H9 (cell line): ENCODE measurements at regions not wholly inside any gene's neighbourhood (a gene's known extent, or its start where the extent isn't known, plus 50 kb on each side); places are given as distances from the start of the nearest gene placed in this dataset.

Source experiments
- DNase-seq: peaks from one replicate; pipeline ENCODE4 v3.0.0-alpha.2; 2017
- H2AFZ ChIP-seq: one replicate; pipeline ENCODE4 v1.6.1; 2013; ENCODE audit warnings: mild to moderate bottlenecking, low read length, control low read depth, moderate library complexity
- H2AK5ac ChIP-seq: 2 replicates; pipeline ENCODE4 v1.6.1; 2013; ENCODE audit warnings: low read length, control low read depth, mixed read lengths; ENCODE audit not compliant: insufficient read length
- H2BK120ac ChIP-seq: one replicate; pipeline ENCODE4 v1.6.1; 2013; ENCODE audit warnings: low read depth, mild to moderate bottlenecking, low read length, control low read depth, inconsistent platforms; ENCODE audit not compliant: poor library complexity, severe bottlenecking
- H2BK12ac ChIP-seq: 2 replicates; pipeline ENCODE4 v1.6.1; 2013; ENCODE audit warnings: low read length, control low read depth, mixed read lengths, low read depth; ENCODE audit not compliant: insufficient read length
- H2BK15ac ChIP-seq: 2 replicates; pipeline ENCODE4 v1.6.1; 2013; ENCODE audit warnings: low read depth, low read length, control low read depth
- H2BK20ac ChIP-seq: one replicate; pipeline ENCODE4 v1.6.1; 2013; ENCODE audit warnings: low read depth, mild to moderate bottlenecking, low read length, control low read depth, inconsistent platforms; ENCODE audit not compliant: poor library complexity, severe bottlenecking
- H2BK5ac ChIP-seq: 2 replicates; pipeline ENCODE4 v1.6.1; 2013; ENCODE audit warnings: low read length, control low read depth, mixed read lengths; ENCODE audit not compliant: insufficient read length
- H3K14ac ChIP-seq: 2 replicates; pipeline ENCODE4 v1.6.1; 2013; ENCODE audit warnings: low read length, control low read depth; ENCODE audit not compliant: insufficient read depth
- H3K18ac ChIP-seq: 2 replicates; pipeline ENCODE4 v1.6.1; 2013; ENCODE audit warnings: low read depth, mild to moderate bottlenecking, mixed read lengths, low read length, control low read depth; ENCODE audit not compliant: insufficient read length
- H3K23ac ChIP-seq: 2 replicates; pipeline ENCODE4 v1.6.1; 2013; ENCODE audit warnings: low read length, control low read depth, mixed read lengths, low read depth; ENCODE audit not compliant: insufficient read length
- H3K23me2 ChIP-seq: 2 replicates; pipeline ENCODE4 v1.6.1; 2013; ENCODE audit warnings: low read depth, mild to moderate bottlenecking, mixed read lengths, low read length, control low read depth; ENCODE audit not compliant: insufficient read length, poor library complexity, severe bottlenecking
- H3K27ac ChIP-seq: 2 replicates; pipeline ENCODE4 v1.5.1; 2013; ENCODE audit warnings: low read length, control low read depth, mixed read lengths, low read depth; ENCODE audit not compliant: insufficient read length
- H3K27me3 ChIP-seq: 2 replicates; pipeline ENCODE4 v1.6.1; 2013; ENCODE audit warnings: low read length, control low read depth, inconsistent platforms; ENCODE audit not compliant: insufficient read depth
- H3K4ac ChIP-seq: 2 replicates; pipeline ENCODE4 v1.6.1; 2013; ENCODE audit warnings: low read depth, mild to moderate bottlenecking, control low read depth, inconsistent platforms, low read length, moderate library complexity
- H3K4me1 ChIP-seq: 2 replicates; pipeline ENCODE4 v1.6.1; 2013; ENCODE audit warnings: low read length, control low read depth, inconsistent platforms; ENCODE audit not compliant: insufficient read depth
- H3K4me2 ChIP-seq: 2 replicates; pipeline ENCODE4 v1.6.1; 2013; ENCODE audit warnings: low read length, control low read depth, mixed read lengths; ENCODE audit not compliant: insufficient read length, insufficient read depth
- H3K56ac ChIP-seq: 2 replicates; pipeline ENCODE4 v1.6.1; 2013; ENCODE audit warnings: low read depth, mild to moderate bottlenecking, mixed read lengths, low read length, control low read depth; ENCODE audit not compliant: insufficient read length
- H3K79me1 ChIP-seq: 2 replicates; pipeline ENCODE4 v1.6.1; 2013; ENCODE audit warnings: low read depth, mild to moderate bottlenecking, moderate library complexity, low read length, control low read depth, inconsistent platforms; ENCODE audit not compliant: insufficient read depth, poor library complexity, severe bottlenecking
- H3K79me2 ChIP-seq: 2 replicates; pipeline ENCODE4 v1.6.1; 2013; ENCODE audit warnings: low read length, control low read depth, inconsistent platforms; ENCODE audit not compliant: insufficient read depth
- H3K9ac ChIP-seq: 2 replicates; pipeline ENCODE4 v1.6.1; 2013; ENCODE audit warnings: low read length, control low read depth, mixed read lengths; ENCODE audit not compliant: insufficient read length; ENCODE audit errors: extremely low read depth
- H3K9me3 ChIP-seq: one replicate; pipeline ENCODE4 v1.6.1; 2013; ENCODE audit warnings: low read depth, low read length, inconsistent platforms; ENCODE audit not compliant: control insufficient read depth
- H3T11ph ChIP-seq: one replicate; pipeline ENCODE4 v1.6.1; 2013; ENCODE audit warnings: mild to moderate bottlenecking, low read length, control low read depth, inconsistent platforms
- H4K20me1 ChIP-seq: one replicate; pipeline ENCODE4 v1.6.1; 2013; ENCODE audit not compliant: control insufficient read depth, insufficient read length, insufficient read depth
- H4K5ac ChIP-seq: 2 replicates; pipeline ENCODE4 v1.6.1; 2013; ENCODE audit warnings: low read depth, mild to moderate bottlenecking, mixed read lengths, low read length, control low read depth; ENCODE audit not compliant: insufficient read length
- H4K8ac ChIP-seq: replicated peaks from 2 replicates; pipeline ENCODE4 v1.6.1; 2013; ENCODE audit warnings: low read length, control low read depth, mixed read lengths, low read depth; ENCODE audit not compliant: insufficient read length
- H4K91ac ChIP-seq: 2 replicates; pipeline ENCODE4 v1.6.1; 2013; ENCODE audit warnings: low read depth, mild to moderate bottlenecking, moderate library complexity, mixed read lengths, low read length, control low read depth; ENCODE audit not compliant: insufficient read length
- H3K27ac Mint-ChIP-seq, 3 experiments: 2 replicates in 2 of 3; 3 replicates in 1 of 3; pipeline ENCODE4 v1.8.0; 2020 to 2021; ENCODE audit warnings: mixed read lengths in 3 of 3, mild to moderate bottlenecking in 1 of 3, moderate library complexity in 1 of 3
- H3K27me3 Mint-ChIP-seq: 2 replicates; pipeline ENCODE4 v1.8.0; 2021; ENCODE audit warnings: low read depth, mild to moderate bottlenecking, moderate library complexity, mixed read lengths
- H3K36me3 Mint-ChIP-seq, 3 experiments: 2 replicates in 2 of 3; 3 replicates in 1 of 3; pipeline ENCODE4 v1.8.0; 2020 to 2021; ENCODE audit warnings: low read depth in 3 of 3, mixed read lengths in 3 of 3; ENCODE audit not compliant: insufficient read depth in 1 of 3
- H3K4me1 Mint-ChIP-seq, 2 experiments: 2 replicates each; pipeline ENCODE4 v1.8.0; 2020; ENCODE audit warnings: mixed read lengths in 2 of 2
- H3K4me3 Mint-ChIP-seq, 2 experiments: 2 replicates in 1 of 2; 3 replicates in 1 of 2; pipeline ENCODE4 v1.8.0; 2020 to 2021; ENCODE audit warnings: mild to moderate bottlenecking in 2 of 2, mixed read lengths in 2 of 2, moderate library complexity in 1 of 2
- H3K9me3 Mint-ChIP-seq, 2 experiments: 2 replicates in 1 of 2; 3 replicates in 1 of 2; pipeline ENCODE4 v1.8.0; 2020; ENCODE audit warnings: mild to moderate bottlenecking in 2 of 2, mixed read lengths in 2 of 2, moderate library complexity in 1 of 2
- TF ChIP-seq, protein P1 (sequence below): fragments of 200-600 bp; sonication (generic); conservative IDR thresholded peaks from 3 replicates; pipeline ENCODE4 v1.8.0; 2021; ENCODE audit warnings: antibody characterized with exemption, mild to moderate bottlenecking

DNA sequence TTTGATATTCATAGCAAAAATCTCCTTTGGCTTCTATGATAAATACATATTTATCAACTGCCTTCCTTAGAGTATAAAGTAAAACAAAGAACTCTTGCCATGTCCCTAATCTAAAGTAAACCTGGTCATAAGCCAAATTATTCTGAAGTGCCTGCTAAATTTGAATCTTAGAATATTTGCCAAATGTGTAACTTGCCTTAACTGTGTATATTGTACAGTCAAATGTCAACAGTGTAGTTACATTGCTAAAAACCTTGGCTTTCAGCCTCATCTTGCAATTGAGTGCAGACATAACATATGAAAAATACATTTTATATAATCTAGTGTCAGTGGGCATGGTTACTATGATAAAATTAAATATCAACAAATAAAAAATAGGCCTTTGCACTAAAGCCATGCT is 583.4 kb upstream of the ADAMTS5 start:
- no peak overlapping the region for H3K9ac ChIP-seq
- H2BK12ac ChIP-seq, result no peak overlapping the region
- H3K4me1 Mint-ChIP-seq, result no peaks in the 10 kb centered on the region
- H3K79me1 ChIP-seq, result no peaks in the 10 kb centered on the region
- no peak overlapping the region for H3K4me3 Mint-ChIP-seq
- H3K27me3 Mint-ChIP-seq, result no peaks in the 10 kb centered on the region
- no peaks in the 10 kb centered on the region for H3K9me3 ChIP-seq
- no peak overlapping the region for H2BK15ac ChIP-seq
- no peak for DNase-seq
- no peak overlapping the region for H3K14ac ChIP-seq
- H4K91ac ChIP-seq, result no peak overlapping the region
- no peak overlapping the region for H2AFZ ChIP-seq
- H3K9me3 Mint-ChIP-seq, result peaks cover 20 to 21% of the 10 kb centered on the region in 2 experiments
- no peak overlapping the region for H2BK5ac ChIP-seq
- no peak overlapping the region for H2BK20ac ChIP-seq
- H3K23me2 ChIP-seq, result no peaks in the 10 kb centered on the region
- no peak overlapping the region for H3K23ac ChIP-seq
- TF ChIP-seq, protein P1, sequence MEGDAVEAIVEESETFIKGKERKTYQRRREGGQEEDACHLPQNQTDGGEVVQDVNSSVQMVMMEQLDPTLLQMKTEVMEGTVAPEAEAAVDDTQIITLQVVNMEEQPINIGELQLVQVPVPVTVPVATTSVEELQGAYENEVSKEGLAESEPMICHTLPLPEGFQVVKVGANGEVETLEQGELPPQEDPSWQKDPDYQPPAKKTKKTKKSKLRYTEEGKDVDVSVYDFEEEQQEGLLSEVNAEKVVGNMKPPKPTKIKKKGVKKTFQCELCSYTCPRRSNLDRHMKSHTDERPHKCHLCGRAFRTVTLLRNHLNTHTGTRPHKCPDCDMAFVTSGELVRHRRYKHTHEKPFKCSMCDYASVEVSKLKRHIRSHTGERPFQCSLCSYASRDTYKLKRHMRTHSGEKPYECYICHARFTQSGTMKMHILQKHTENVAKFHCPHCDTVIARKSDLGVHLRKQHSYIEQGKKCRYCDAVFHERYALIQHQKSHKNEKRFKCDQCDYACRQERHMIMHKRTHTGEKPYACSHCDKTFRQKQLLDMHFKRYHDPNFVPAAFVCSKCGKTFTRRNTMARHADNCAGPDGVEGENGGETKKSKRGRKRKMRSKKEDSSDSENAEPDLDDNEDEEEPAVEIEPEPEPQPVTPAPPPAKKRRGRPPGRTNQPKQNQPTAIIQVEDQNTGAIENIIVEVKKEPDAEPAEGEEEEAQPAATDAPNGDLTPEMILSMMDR, result no peak
- H3T11ph ChIP-seq, result no peak overlapping the region
- no peak overlapping the region for H4K8ac ChIP-seq
- H3K4me2 ChIP-seq, result no peak overlapping the region
- H3K4ac ChIP-seq, result no peak overlapping the region
- H2BK120ac ChIP-seq, result no peak overlapping the region
- no peaks in the 10 kb centered on the region for H4K20me1 ChIP-seq
- H3K18ac ChIP-seq, result no peak overlapping the region
- H3K4me1 ChIP-seq, result no peaks in the 10 kb centered on the region
- H3K27ac ChIP-seq, result no peak overlapping the region
- peaks cover 17 to 23% (median 17%) of the 10 kb centered on the region in 3 experiments for H3K36me3 Mint-ChIP-seq
- no peak overlapping the region for H2AK5ac ChIP-seq
- no peak overlapping the region for H4K5ac ChIP-seq
- H3K27me3 ChIP-seq, result no peaks in the 10 kb centered on the region
- no peak overlapping the region for H3K27ac Mint-ChIP-seq
- no peaks in the 10 kb centered on the region for H3K79me2 ChIP-seq
- no peak overlapping the region for H3K56ac ChIP-seq
